PC-9 (cell line): ENCODE measurements at regions not wholly inside any gene's neighbourhood (a gene's known extent, or its start where the extent isn't known, plus 50 kb on each side); places are given as distances from the start of the nearest gene placed in this dataset.

Experiments used
- EZH2 ChIP-seq: fragments of 200-600 bp; sonication (generic); IDR thresholded peaks from 2 replicates; pipeline ENCODE4 v1.8.0; 2017; ENCODE audit warnings: antibody characterized with exemption, low read depth
- TF ChIP-seq, protein P1 (sequence below): fragments of 200-600 bp; sonication (generic); conservative IDR thresholded peaks from 2 replicates; pipeline ENCODE4 v1.6.1; 2017; ENCODE audit warnings: mixed run types, antibody characterized with exemption, mild to moderate bottlenecking, moderate library complexity

DNA sequence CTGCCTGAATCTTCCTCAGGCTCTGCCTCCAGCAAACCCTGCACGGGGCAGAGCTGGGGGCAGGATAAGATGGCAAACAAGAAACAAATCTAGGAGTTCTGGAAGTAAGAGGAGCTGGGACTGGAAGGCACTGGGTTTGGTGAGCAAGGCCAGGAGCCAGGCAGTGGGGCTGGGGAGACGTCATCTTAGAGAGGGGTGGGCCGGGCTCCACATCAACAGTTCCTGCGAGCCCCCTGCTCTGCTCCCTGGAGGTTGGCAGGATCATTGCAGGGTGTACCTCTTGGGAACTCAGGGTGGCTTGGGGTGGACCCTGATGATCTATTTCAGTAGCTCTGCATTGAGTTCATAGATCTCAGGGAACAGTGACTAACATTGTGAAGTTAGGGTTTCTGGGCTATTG, 87.3 kb upstream of the PRR23E start:
- TF ChIP-seq, protein P1, sequence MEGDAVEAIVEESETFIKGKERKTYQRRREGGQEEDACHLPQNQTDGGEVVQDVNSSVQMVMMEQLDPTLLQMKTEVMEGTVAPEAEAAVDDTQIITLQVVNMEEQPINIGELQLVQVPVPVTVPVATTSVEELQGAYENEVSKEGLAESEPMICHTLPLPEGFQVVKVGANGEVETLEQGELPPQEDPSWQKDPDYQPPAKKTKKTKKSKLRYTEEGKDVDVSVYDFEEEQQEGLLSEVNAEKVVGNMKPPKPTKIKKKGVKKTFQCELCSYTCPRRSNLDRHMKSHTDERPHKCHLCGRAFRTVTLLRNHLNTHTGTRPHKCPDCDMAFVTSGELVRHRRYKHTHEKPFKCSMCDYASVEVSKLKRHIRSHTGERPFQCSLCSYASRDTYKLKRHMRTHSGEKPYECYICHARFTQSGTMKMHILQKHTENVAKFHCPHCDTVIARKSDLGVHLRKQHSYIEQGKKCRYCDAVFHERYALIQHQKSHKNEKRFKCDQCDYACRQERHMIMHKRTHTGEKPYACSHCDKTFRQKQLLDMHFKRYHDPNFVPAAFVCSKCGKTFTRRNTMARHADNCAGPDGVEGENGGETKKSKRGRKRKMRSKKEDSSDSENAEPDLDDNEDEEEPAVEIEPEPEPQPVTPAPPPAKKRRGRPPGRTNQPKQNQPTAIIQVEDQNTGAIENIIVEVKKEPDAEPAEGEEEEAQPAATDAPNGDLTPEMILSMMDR: no peak
- TF ChIP-seq EZH2: no peak
